ENCODE measurements at regions not wholly inside any gene's neighbourhood (a gene's known extent, or its start where the extent isn't known, plus 50 kb on each side); places are given as distances from the start of the nearest gene placed in this dataset.
A peak's percentile ranks its signal among the peaks of the same experiment; 100 is the strongest.

- no peak overlapping the region for H3K4me3 Mint-ChIP-seq
- H3K4me1 Mint-ChIP-seq (ENCODE audit: low read depth), result peaks cover 97% of the 10 kb centered on the region
- H3K9me3 Mint-ChIP-seq, result no peaks in the 10 kb centered on the region
- peaks cover 9% of the 10 kb centered on the region for H3K27me3 Mint-ChIP-seq (ENCODE audit: insufficient read depth)
- H3K27ac Mint-ChIP-seq, result peak overlapping the region; percentile 58
- no peak for DNase-seq
- TF ChIP-seq, protein P1, sequence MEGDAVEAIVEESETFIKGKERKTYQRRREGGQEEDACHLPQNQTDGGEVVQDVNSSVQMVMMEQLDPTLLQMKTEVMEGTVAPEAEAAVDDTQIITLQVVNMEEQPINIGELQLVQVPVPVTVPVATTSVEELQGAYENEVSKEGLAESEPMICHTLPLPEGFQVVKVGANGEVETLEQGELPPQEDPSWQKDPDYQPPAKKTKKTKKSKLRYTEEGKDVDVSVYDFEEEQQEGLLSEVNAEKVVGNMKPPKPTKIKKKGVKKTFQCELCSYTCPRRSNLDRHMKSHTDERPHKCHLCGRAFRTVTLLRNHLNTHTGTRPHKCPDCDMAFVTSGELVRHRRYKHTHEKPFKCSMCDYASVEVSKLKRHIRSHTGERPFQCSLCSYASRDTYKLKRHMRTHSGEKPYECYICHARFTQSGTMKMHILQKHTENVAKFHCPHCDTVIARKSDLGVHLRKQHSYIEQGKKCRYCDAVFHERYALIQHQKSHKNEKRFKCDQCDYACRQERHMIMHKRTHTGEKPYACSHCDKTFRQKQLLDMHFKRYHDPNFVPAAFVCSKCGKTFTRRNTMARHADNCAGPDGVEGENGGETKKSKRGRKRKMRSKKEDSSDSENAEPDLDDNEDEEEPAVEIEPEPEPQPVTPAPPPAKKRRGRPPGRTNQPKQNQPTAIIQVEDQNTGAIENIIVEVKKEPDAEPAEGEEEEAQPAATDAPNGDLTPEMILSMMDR (IDR thresholded peaks at IDR 0.05), result no peak
- H3K36me3 Mint-ChIP-seq (ENCODE audit: low read depth), result peaks cover 31% of the 10 kb centered on the region
Observed at GRCh38 chr9:110148384-110148783, 59.6 kb downstream of the C9orf152 start.

DNA sequence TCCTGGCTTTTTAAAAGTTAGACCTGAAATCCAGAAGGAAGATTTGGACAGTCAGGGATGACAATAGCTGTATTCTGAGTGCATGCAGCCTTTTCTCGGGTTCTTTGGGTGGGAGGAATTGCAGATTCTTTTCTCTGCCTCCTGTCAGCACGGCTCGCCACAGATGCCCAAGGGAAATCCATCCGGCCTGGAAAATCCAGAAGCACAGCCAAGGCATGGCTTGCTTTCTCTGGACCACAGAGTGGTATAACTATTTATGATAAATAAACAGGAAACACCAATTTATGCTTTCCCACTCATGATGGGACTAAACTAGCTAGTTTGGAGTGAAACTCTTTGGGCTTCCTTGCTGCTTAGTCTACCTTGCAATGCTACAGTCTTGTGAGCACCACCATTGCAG, 59.1 kb downstream of the C9orf152 start:
- no peaks in the 10 kb centered on the region for H3K9me3 Mint-ChIP-seq
- peak overlapping the region; percentile 58 for H3K27ac Mint-ChIP-seq
- H3K27me3 Mint-ChIP-seq (ENCODE audit: insufficient read depth), result peaks cover 11% of the 10 kb centered on the region
- H3K4me1 Mint-ChIP-seq (ENCODE audit: low read depth), result peaks cover 96% of the 10 kb centered on the region
- no peak overlapping the region for H3K4me3 Mint-ChIP-seq
- DNase-seq, result no peak
- peaks cover 31% of the 10 kb centered on the region for H3K36me3 Mint-ChIP-seq (ENCODE audit: low read depth)
- TF ChIP-seq, protein P1 (IDR thresholded peaks at IDR 0.05), result no peak

Data from HFFc6 (cell line).